HG02852 (cell line): ENCODE measurements at regions not wholly inside any gene's neighbourhood (a gene's known extent, or its start where the extent isn't known, plus 50 kb on each side); places are given as distances from the start of the nearest gene placed in this dataset.
"Not testable (repeated sequence)": the region's sequence is repeated elsewhere in the genome, so short reads cannot be mapped to it uniquely, and the experiment has no call there.

Experiments used
- ATAC-seq: cut with Tn5 transposase; IDR thresholded peaks from one replicate; pipeline ENCODE4 v1.9.1; 2021; ENCODE audit warnings: mild to moderate bottlenecking, moderate library complexity; ENCODE audit not compliant: unreplicated experiment

- ATAC-seq: no peak
Measured at GRCh38 chr12:24679126-24679525, 269.8 kb downstream of the BCAT1 start.

GRCh38 chr12:24678436-24678835 is 270.5 kb downstream of the BCAT1 start:
- ATAC-seq: no peak

GRCh38 chr12:24668563-24668962 is 280.3 kb downstream of the BCAT1 start:
- no peak for ATAC-seq

GRCh38 chr12:24664161-24664880 is 284.6 kb downstream of the BCAT1 start:
- no peak for ATAC-seq

GRCh38 chr12:24661657-24662096 is 287.2 kb downstream of the BCAT1 start:
- ATAC-seq: no peak

- no peak for ATAC-seq
Measured at GRCh38 chr12:24659016-24659415, 289.9 kb downstream of the BCAT1 start.

GRCh38 chr12:24654344-24654743 is 294.6 kb downstream of the BCAT1 start:
- ATAC-seq: not testable (repeated sequence)

GRCh38 chr12:24649634-24650033 is 299.3 kb downstream of the BCAT1 start:
- no peak for ATAC-seq

- no peak for ATAC-seq
Measured at GRCh38 chr12:24649209-24649608, 299.7 kb downstream of the BCAT1 start.

GRCh38 chr12:24645254-24645653 is 303.6 kb downstream of the BCAT1 start:
- no peak for ATAC-seq

GRCh38 chr12:24643120-24644119 is 305.5 kb downstream of the BCAT1 start:
- ATAC-seq: no peak

- ATAC-seq: no peak
Measured at GRCh38 chr12:24639641-24640040, 309.3 kb downstream of the BCAT1 start.

GRCh38 chr12:24632466-24632865 is 316.4 kb downstream of the BCAT1 start:
- no peak for ATAC-seq

- no peak for ATAC-seq
Measured at GRCh38 chr12:24631676-24632426, 317.1 kb downstream of the BCAT1 start.

GRCh38 chr12:24630856-24631255 is 318.0 kb downstream of the BCAT1 start:
- ATAC-seq: no peak

GRCh38 chr12:24630446-24630845 is 318.5 kb downstream of the BCAT1 start:
- no peak for ATAC-seq

GRCh38 chr12:24625103-24625502 is 323.8 kb downstream of the BCAT1 start:
- no peak for ATAC-seq

GRCh38 chr12:24619954-24620353 is 328.9 kb downstream of the BCAT1 start:
- not testable (repeated sequence) for ATAC-seq

- no peak for ATAC-seq
Measured at GRCh38 chr12:24617471-24617870, 331.4 kb downstream of the BCAT1 start.

- ATAC-seq: no peak
Measured at GRCh38 chr12:24615967-24616411, 332.9 kb downstream of the BCAT1 start.
